VCaP (cell line): ENCODE measurements at regions not wholly inside any gene's neighbourhood (a gene's known extent, or its start where the extent isn't known, plus 50 kb on each side); places are given as distances from the start of the nearest gene placed in this dataset.
"Not testable (repeated sequence)": the region's sequence is repeated elsewhere in the genome, so short reads cannot be mapped to it uniquely, and the experiment has no call there.

ENCODE experiments used
- H3K27ac ChIP-seq: fragments of 450-650 bp; 2 replicates; pipeline ENCODE4 v1.5.1; 2017
- TF ChIP-seq, protein P1 (sequence below): fragments of 450-650 bp; conservative IDR thresholded peaks from 2 replicates; pipeline ENCODE4 v1.5.1; 2017; ENCODE audit warnings: mild to moderate bottlenecking, moderate library complexity

DNA sequence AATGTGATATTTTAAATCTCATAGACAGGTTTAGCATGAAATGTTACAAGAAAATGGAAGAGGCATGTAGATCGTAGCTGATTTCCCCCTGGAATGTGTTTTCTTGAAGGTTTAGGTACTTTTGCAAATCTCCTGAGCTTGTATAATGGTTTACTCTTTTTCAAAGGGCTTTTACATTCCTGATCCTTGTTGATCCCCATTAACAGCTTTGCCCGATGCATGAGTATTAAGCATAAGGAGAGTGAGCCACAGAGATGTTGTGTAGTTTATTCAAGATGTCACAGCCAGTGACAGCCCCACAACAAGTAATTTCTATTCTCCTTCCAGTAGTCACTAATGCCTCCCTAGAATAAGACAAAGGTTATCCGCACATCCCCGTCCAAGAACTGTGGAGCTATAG, 103.7 kb downstream of the SKIDA1 start:
- TF ChIP-seq, protein P1, sequence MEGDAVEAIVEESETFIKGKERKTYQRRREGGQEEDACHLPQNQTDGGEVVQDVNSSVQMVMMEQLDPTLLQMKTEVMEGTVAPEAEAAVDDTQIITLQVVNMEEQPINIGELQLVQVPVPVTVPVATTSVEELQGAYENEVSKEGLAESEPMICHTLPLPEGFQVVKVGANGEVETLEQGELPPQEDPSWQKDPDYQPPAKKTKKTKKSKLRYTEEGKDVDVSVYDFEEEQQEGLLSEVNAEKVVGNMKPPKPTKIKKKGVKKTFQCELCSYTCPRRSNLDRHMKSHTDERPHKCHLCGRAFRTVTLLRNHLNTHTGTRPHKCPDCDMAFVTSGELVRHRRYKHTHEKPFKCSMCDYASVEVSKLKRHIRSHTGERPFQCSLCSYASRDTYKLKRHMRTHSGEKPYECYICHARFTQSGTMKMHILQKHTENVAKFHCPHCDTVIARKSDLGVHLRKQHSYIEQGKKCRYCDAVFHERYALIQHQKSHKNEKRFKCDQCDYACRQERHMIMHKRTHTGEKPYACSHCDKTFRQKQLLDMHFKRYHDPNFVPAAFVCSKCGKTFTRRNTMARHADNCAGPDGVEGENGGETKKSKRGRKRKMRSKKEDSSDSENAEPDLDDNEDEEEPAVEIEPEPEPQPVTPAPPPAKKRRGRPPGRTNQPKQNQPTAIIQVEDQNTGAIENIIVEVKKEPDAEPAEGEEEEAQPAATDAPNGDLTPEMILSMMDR, result no peak
- H3K27ac ChIP-seq, result no peak overlapping the region

DNA sequence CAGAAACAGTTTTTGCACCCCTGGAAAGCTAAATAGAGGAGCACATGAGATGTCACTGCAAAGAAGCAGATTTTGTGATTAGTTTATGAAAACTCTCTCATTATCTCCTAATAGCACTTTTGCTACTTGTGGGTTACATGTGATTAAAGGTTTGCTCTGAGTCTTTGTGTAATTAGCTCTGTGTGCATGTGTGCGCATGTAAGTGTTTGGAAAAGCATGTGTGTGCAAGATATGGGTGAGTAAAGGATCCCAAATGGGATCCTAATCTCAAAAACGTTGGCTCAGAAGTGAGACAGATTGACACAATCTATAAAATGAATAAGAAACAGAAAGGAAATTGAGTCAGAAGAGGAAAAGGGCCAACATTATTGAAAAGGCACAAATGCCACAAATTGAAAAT, 104.5 kb downstream of the SKIDA1 start:
- H3K27ac ChIP-seq, result no peak overlapping the region
- TF ChIP-seq, protein P1, result no peak

DNA sequence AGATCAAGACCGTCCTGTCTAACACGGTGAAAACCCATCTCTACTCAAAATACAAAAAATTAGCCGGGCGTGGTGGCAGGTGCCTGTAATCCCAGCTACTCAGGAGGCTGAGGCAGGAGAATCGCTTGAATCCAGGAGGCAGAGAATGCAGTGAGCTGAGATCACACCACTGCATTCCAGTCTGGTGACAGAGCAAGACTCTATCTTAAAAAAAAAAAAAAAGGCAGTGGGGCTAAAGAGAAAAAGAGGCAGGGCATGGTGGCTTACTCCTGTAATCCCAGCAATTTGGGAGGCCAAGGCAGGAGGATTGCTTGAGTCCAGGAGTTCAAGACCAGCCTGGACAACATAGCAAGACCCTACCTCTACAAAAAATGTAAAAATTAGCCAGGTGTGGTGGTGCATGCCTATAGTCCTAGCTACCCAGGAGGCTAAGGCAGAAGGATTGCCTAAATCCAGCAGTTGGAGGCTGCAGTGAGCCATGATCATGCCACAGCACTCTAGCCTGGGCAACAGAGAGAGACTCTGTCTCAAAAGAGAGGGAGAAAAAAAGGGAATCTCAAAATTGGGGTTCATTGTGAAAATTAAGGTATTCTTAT, 106.4 kb downstream of the SKIDA1 start:
- not testable (repeated sequence) for H3K27ac ChIP-seq

DNA sequence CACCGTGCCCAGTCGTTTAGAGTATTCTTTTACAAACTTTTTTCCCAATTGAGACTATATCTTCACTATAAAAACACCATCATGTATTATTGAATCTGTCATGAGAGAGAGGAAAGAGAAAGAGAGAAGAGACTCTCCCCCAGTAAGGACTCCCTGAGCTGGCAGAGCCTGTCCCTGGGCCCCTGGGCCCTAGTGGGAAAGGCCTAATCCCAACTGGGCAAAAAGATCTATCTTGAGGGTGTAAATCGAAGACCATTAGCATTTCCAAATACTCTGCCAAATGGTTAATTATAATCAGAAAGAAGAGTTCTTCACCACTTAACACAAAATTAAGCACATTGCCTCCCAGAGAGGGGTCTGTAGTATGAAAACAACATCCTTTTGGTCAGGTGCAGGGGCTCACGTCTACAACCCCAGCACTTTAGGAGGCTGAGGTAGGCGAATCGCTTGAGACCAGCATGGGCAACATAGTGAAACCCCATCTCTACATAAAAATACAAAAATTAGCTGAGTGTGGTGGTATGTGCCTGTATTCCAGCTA, 108.2 kb downstream of the SKIDA1 start:
- no peak overlapping the region for H3K27ac ChIP-seq
- TF ChIP-seq, protein P1, result no peak

DNA sequence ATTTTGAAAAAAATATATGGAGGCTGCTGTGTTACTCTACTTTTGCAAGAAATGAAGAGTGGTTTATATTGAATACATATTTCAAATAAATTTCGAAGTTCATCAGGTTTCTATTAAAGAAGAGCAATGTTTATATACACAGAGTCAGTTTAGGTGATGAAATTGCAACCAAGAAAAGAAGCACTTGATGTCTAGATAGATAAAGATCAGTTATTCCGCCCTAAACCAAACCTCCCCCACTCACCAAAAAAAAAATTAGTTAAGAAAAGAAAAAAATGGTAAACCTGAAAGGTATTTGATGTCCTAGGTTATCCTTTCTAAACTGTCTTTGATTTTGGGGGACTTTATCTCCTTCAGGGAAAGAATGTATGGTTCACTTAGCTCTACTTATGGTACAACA, 111.8 kb downstream of the SKIDA1 start:
- no peak overlapping the region for H3K27ac ChIP-seq
- TF ChIP-seq, protein P1, result no peak

DNA sequence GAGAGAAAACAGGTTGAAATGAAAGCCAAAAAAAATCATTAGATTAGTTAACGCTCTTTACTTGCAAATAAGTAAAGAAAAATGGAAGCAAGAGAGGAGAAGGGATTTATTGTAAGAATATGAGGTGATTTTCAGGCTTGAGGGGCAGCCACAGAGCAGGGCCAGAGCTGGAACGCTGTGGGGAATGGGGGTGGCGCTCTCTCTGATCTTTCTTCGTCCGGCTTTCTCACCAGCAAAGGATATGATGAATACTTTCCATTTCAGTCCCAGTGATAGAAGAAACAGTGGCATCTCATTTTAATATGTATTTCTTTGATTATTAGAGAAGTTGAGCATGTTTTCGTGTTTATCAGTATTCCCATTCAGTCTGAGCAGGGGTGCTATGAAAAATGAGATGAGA, 112.2 kb downstream of the SKIDA1 start:
- TF ChIP-seq, protein P1, result no peak
- no peak overlapping the region for H3K27ac ChIP-seq

DNA sequence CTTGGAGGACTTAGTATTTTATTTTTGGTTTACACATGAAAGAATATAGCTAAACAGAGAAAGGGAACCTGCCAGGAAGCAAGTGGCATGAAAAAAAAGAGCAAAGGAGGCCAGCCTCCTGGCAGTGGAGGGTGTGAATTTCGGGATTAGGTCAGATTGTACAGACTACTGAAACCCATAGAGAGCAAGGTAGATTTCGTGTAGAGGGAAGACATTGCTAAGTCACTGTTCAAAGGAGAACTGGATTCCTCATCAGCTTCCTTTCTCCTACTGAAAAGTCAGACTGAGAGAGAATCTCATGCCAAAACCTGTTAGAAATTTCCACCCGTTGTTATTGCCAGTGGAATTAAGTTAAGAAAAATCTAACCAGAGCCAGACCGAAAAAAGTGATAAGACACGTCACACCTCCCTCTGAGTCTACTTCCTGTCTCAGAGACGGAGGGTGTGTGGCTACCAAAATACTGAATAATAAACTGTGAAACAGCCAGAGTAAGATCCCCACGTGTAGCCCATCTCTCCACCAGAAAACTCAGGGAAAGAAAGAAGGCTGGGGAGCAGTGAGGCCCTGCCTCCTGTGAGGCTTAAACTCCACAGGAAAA, 118.8 kb downstream of the SKIDA1 start:
- no peak overlapping the region for H3K27ac ChIP-seq
- TF ChIP-seq, protein P1, result no peak

DNA sequence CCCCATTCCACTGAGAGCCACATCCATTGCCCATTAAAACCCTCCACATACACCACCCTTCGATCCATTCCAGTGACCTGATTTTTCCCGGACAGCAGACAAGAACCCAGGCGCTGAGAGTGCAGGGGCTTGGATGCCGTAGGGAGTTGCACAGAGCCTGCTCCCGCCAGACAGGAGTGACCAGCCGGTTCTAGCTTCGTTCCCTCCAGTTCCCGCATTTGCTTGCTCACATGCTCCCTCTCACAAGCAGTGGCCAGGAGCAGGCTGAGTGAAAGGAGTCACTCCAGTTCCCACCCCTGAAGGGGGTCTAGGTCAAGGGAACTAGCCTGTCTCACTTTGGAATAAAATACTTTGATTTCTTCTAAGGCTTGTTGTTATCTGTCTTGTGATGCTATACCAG, 119.5 kb downstream of the SKIDA1 start:
- TF ChIP-seq, protein P1, result no peak
- H3K27ac ChIP-seq, result no peak overlapping the region
